PC-3 (cell line): ENCODE measurements at regions not wholly inside any gene's neighbourhood (a gene's known extent, or its start where the extent isn't known, plus 50 kb on each side); places are given as distances from the start of the nearest gene placed in this dataset.

Experiments used
- ATAC-seq: fragments of 200-7000 bp; cut with Tn5 transposase; 2 replicates; pipeline ENCODE4 v1.9.1; 2020; ENCODE audit warnings: mild to moderate bottlenecking, moderate library complexity
- BruUV-seq: library from RNA; stranded (reverse); fragments of 400-500 nt; replicated peaks from 2 replicates; lab custom pipeline; 2021; lab: Mats Ljungman, UMichigan
- CTCF ChIA-PET: fragments of 300-600 bp; sonication (Branson Sonifier 250); formaldehyde crosslinking; loops from one replicate; lab custom pipeline; 2022; ENCODE audit warnings: antibody characterized with exemption; lab: Charles Lee
- POLR2A ChIA-PET: fragments of 300-600 bp; sonication (Branson Sonifier 250); formaldehyde crosslinking; loops from one replicate; lab custom pipeline; 2022; ENCODE audit warnings: antibody characterized with exemption; ENCODE audit not compliant: unreplicated experiment; lab: Charles Lee
- DNase-seq: peaks from one replicate; pipeline ENCODE4 v3.0.0-alpha.2; 2015
- H2AFZ ChIP-seq: fragments of 300-600 bp; sonication (generic); 2 replicates; pipeline ENCODE4 v1.6.0; 2016; ENCODE audit warnings: antibody characterized with exemption, low read length
- H3F3A ChIP-seq: fragments of 300-600 bp; sonication (generic); one replicate; pipeline ENCODE4 v1.6.0; 2017; ENCODE audit warnings: antibody characterized with exemption, low read length, control low read depth, mild to moderate bottlenecking; ENCODE audit not compliant: unreplicated experiment
- H3K27ac ChIP-seq: fragments of 300-600 bp; sonication (generic); 2 replicates; pipeline ENCODE4 v1.5.1; 2016; ENCODE audit warnings: mild to moderate bottlenecking, low read length
- H3K27me3 ChIP-seq: fragments of 300-600 bp; sonication (generic); 2 replicates; pipeline ENCODE4 v1.6.1; 2016; ENCODE audit warnings: low read length, mixed read lengths
- H3K36me3 ChIP-seq: fragments of 300-600 bp; sonication (generic); 2 replicates; pipeline ENCODE4 v1.6.1; 2016; ENCODE audit warnings: low read depth, mixed run types, low read length, mixed read lengths
- H3K4me1 ChIP-seq: fragments of 300-600 bp; sonication (generic); 2 replicates; pipeline ENCODE4 v1.5.1; 2016; ENCODE audit warnings: low read length; ENCODE audit not compliant: insufficient read depth
- H3K4me2 ChIP-seq: fragments of 300-600 bp; sonication (generic); 2 replicates; pipeline ENCODE4 v1.6.0; 2016; ENCODE audit warnings: low read length
- H3K4me3 ChIP-seq: fragments of 300-600 bp; sonication (generic); 2 replicates; pipeline ENCODE4 v1.5.1; 2016; ENCODE audit warnings: mild to moderate bottlenecking, low read length, mixed read lengths
- H3K79me2 ChIP-seq: fragments of 300-600 bp; sonication (generic); 2 replicates; pipeline ENCODE4 v1.6.1; 2017; ENCODE audit warnings: low read length, mixed read lengths
- H3K9ac ChIP-seq: fragments of 300-600 bp; sonication (generic); 2 replicates; pipeline ENCODE4 v1.6.0; 2016; ENCODE audit warnings: mild to moderate bottlenecking, low read length
- H3K9me2 ChIP-seq: fragments of 300-600 bp; sonication (generic); replicated peaks from 2 replicates; pipeline ENCODE4 v1.6.1; 2016; ENCODE audit warnings: mixed run types, low read length, mixed read lengths
- H3K9me3 ChIP-seq: fragments of 300-600 bp; sonication (generic); 2 replicates; pipeline ENCODE4 v1.6.1; 2016; ENCODE audit warnings: low read length, mixed read lengths
- H4K20me1 ChIP-seq: fragments of 300-600 bp; sonication (generic); 2 replicates; pipeline ENCODE4 v1.6.1; 2016; ENCODE audit warnings: low read length, mixed read lengths
- CTCF ChIP-seq: fragments of 300-600 bp; sonication (generic); conservative IDR thresholded peaks from 2 replicates; pipeline ENCODE4 v1.5.1; 2017; ENCODE audit warnings: antibody characterized with exemption, low read depth, mild to moderate bottlenecking, low read length
- EZH2 ChIP-seq: fragments of 300-600 bp; sonication (generic); IDR thresholded peaks from one replicate; pipeline ENCODE4 v1.6.1; 2017; ENCODE audit warnings: antibody characterized with exemption, mild to moderate bottlenecking, low read length; ENCODE audit not compliant: unreplicated experiment
- EZH2phosphoT487 ChIP-seq: fragments of 300-600 bp; sonication (generic); IDR thresholded peaks from 2 replicates; pipeline ENCODE4 v1.6.1; 2018; ENCODE audit warnings: mild to moderate bottlenecking, antibody characterized with exemption, low read length, borderline replicate concordance
- intact Hi-C: fragments of 100-400 bp; cut with micrococcal nuclease; formaldehyde crosslinking; loops from 2 replicates; pipeline ENCODE4 v1.9.0; 2023

GRCh38 chr17:31591924-31592323, 200.4 kb downstream of the RAB11FIP4 start:
- H3K36me3 ChIP-seq, result no peaks in the 10 kb centered on the region
- no peak overlapping the region for H2AFZ ChIP-seq
- POLR2A ChIA-PET, result no interaction called here
- ATAC-seq, result no peak
- TF ChIP-seq EZH2 (no peak), EZH2phosphoT487 (no peak), CTCF (no peak)
- no peaks in the 10 kb centered on the region for H3K9me3 ChIP-seq
- no peaks in the 10 kb centered on the region for H3K79me2 ChIP-seq
- no peaks in the 10 kb centered on the region for H4K20me1 ChIP-seq
- BruUV-seq, result no TSS peak
- peaks cover 17% of the 10 kb centered on the region for H3K4me1 ChIP-seq
- H3K27me3 ChIP-seq, result no peaks in the 10 kb centered on the region
- CTCF ChIA-PET, result no interaction called here
- no peak overlapping the region for H3K27ac ChIP-seq
- H3K9me2 ChIP-seq, result no peaks in the 10 kb centered on the region
- no peaks in the 10 kb centered on the region for H3F3A ChIP-seq
- intact Hi-C loops, result no loop called here
- no peak overlapping the region for H3K4me3 ChIP-seq
- no peak overlapping the region for H3K9ac ChIP-seq
- no peak for DNase-seq
- no peak overlapping the region for H3K4me2 ChIP-seq

GRCh38 chr17:31588512-31588911, 197.0 kb downstream of the RAB11FIP4 start:
- no TSS peak for BruUV-seq
- CTCF ChIA-PET, result no interaction called here
- Histone ChIP-seq H3K4me2 (no peak overlapping the region), H3K27me3 (no peaks in the 10 kb centered on the region), H3K27ac (no peak overlapping the region), H3K9me2 (no peaks in the 10 kb centered on the region), H3K79me2 (no peaks in the 10 kb centered on the region), H3K9me3 (no peaks in the 10 kb centered on the region), H4K20me1 (no peaks in the 10 kb centered on the region), H3K36me3 (no peaks in the 10 kb centered on the region), H2AFZ (no peak overlapping the region), H3K9ac (no peak overlapping the region), H3F3A (no peaks in the 10 kb centered on the region), H3K4me1 (peaks cover 6% of the 10 kb centered on the region; the same call in 1 of the 2 replicates), H3K4me3 (no peak overlapping the region)
- no peak for TF ChIP-seq CTCF
- no peak for TF ChIP-seq EZH2
- TF ChIP-seq EZH2phosphoT487, result no peak
- ATAC-seq (no peak), DNase-seq (no peak)
- POLR2A ChIA-PET, result no interaction called here
- intact Hi-C loops, result no loop called here

- Histone ChIP-seq H3F3A (no peaks in the 10 kb centered on the region), H3K9ac (no peak overlapping the region), H4K20me1 (no peaks in the 10 kb centered on the region), H3K4me1 (peaks cover 6% of the 10 kb centered on the region; the same call in 1 of the 2 replicates), H3K27me3 (no peaks in the 10 kb centered on the region), H3K27ac (no peak overlapping the region), H2AFZ (no peak overlapping the region), H3K4me2 (no peak overlapping the region), H3K79me2 (no peaks in the 10 kb centered on the region), H3K36me3 (no peaks in the 10 kb centered on the region), H3K4me3 (no peak overlapping the region), H3K9me2 (no peaks in the 10 kb centered on the region), H3K9me3 (no peaks in the 10 kb centered on the region)
- POLR2A ChIA-PET, result no interaction called here
- no TSS peak for BruUV-seq
- ATAC-seq, result no peak
- intact Hi-C loops, result no loop called here
- no peak for TF ChIP-seq CTCF
- no peak for TF ChIP-seq EZH2phosphoT487
- TF ChIP-seq EZH2, result no peak
- no peak for DNase-seq
- CTCF ChIA-PET, result no interaction called here
These were observed 196.6 kb downstream of the RAB11FIP4 start for GRCh38 chr17:31588034-31588433.
